ENCODE measurements at regions not wholly inside any gene's neighbourhood (a gene's known extent, or its start where the extent isn't known, plus 50 kb on each side); places are given as distances from the start of the nearest gene placed in this dataset.

DNA sequence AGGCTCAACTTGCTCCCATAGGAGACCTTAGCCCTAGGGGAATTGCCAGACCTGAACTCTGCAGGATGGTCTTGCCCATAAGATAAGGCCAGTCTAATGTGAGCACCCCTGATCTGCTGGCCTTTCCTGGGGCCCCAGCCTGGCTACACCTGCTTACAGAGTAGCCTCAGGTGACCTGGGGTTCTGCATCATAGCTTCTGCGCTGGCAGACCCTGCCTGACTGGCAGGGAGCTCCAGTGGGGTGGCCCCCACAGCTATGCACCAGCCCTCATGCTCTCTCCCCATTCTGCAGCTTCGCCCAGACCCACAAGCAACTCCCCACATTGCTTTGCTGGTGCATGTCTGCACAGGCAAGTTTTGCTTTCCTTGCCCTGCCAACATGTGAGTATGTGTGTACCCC, 371.3 kb upstream of the CLEC14A start:
- Histone ChIP-seq H3K4me3 (ENCODE audit: insufficient read depth, low read depth, low read length) (no peak overlapping the region), H3K27me3 (ENCODE audit: insufficient read depth, low read length) (no peaks in the 10 kb centered on the region), H3K27ac (ENCODE audit: low read depth, low read length) (no peak overlapping the region), H4K20me1 (ENCODE audit: insufficient read depth, low read length) (no peaks in the 10 kb centered on the region), H3K36me3 (ENCODE audit: insufficient read depth, low read length) (no peaks in the 10 kb centered on the region), H3K9me3 (ENCODE audit: insufficient read depth, low read depth, low read length) (peaks cover 5% of the 10 kb centered on the region), H2AFZ (ENCODE audit: low read depth, low read length) (no peak overlapping the region), H3K4me2 (ENCODE audit: low read length) (no peak overlapping the region), H3K9ac (ENCODE audit: low read length) (no peak overlapping the region), H3K4me1 (ENCODE audit: insufficient read depth, low read length) (no peaks in the 10 kb centered on the region), H3K79me2 (ENCODE audit: insufficient read depth, low read length) (no peaks in the 10 kb centered on the region)
- Mint-ChIP-seq H3K27me3 (ENCODE audit: low read depth, unreplicated experiment) (no peaks in the 10 kb centered on the region), H3K4me3 (ENCODE audit: unreplicated experiment) (no peak overlapping the region), H3K27ac (ENCODE audit: unreplicated experiment) (no peak overlapping the region), H3K9me3 (ENCODE audit: unreplicated experiment) (peaks cover 6% of the 10 kb centered on the region), H3K4me1 (ENCODE audit: low read depth, unreplicated experiment) (peaks cover 7% of the 10 kb centered on the region), H3K36me3 (ENCODE audit: low read depth, unreplicated experiment) (no peaks in the 10 kb centered on the region)
- no peak for FAIRE-seq
- no peak for TF ChIP-seq EZH2 (IDR thresholded peaks at IDR 0.05; ENCODE audit: insufficient read depth, low read length)
- TF ChIP-seq, protein P1, sequence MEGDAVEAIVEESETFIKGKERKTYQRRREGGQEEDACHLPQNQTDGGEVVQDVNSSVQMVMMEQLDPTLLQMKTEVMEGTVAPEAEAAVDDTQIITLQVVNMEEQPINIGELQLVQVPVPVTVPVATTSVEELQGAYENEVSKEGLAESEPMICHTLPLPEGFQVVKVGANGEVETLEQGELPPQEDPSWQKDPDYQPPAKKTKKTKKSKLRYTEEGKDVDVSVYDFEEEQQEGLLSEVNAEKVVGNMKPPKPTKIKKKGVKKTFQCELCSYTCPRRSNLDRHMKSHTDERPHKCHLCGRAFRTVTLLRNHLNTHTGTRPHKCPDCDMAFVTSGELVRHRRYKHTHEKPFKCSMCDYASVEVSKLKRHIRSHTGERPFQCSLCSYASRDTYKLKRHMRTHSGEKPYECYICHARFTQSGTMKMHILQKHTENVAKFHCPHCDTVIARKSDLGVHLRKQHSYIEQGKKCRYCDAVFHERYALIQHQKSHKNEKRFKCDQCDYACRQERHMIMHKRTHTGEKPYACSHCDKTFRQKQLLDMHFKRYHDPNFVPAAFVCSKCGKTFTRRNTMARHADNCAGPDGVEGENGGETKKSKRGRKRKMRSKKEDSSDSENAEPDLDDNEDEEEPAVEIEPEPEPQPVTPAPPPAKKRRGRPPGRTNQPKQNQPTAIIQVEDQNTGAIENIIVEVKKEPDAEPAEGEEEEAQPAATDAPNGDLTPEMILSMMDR (IDR thresholded peaks at IDR 0.05; ENCODE audit: insufficient read depth, low read depth, low read length), result no peak
- no peak for DNase-seq (ENCODE audit: low read depth)

DNA sequence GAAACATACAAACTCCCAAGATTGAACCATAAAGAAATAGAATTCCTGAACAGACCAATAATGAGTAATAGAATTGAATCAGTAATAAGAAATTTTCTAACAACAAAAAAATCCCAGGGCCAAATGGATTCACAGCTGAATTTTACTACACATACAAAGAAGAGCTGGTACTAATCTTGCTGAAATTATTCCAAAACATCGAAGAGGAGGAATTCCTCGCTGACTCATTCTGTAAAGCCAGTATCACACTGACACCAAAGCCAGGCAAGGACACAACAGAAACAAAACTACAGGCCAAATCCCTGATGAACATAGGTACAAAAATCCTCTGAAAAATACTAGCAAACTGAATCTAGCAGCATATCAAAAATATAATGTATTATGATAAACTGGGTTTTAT, 367.8 kb upstream of the CLEC14A start:
- no peak overlapping the region for H3K9ac ChIP-seq (ENCODE audit: low read length)
- H3K36me3 ChIP-seq (ENCODE audit: insufficient read depth, low read length), result no peaks in the 10 kb centered on the region
- Mint-ChIP-seq H3K4me1 (ENCODE audit: low read depth, unreplicated experiment) (peaks cover 7% of the 10 kb centered on the region), H3K9me3 (ENCODE audit: unreplicated experiment) (peaks cover 4% of the 10 kb centered on the region), H3K27me3 (ENCODE audit: low read depth, unreplicated experiment) (no peaks in the 10 kb centered on the region), H3K4me3 (ENCODE audit: unreplicated experiment) (no peak overlapping the region), H3K36me3 (ENCODE audit: low read depth, unreplicated experiment) (no peaks in the 10 kb centered on the region), H3K27ac (ENCODE audit: unreplicated experiment) (no peak overlapping the region)
- no peaks in the 10 kb centered on the region for H3K4me1 ChIP-seq (ENCODE audit: insufficient read depth, low read length)
- H2AFZ ChIP-seq (ENCODE audit: low read depth, low read length), result no peak overlapping the region
- H3K27ac ChIP-seq (ENCODE audit: low read depth, low read length), result no peak overlapping the region
- no peaks in the 10 kb centered on the region for H3K79me2 ChIP-seq (ENCODE audit: insufficient read depth, low read length)
- H3K9me3 ChIP-seq (ENCODE audit: insufficient read depth, low read depth, low read length), result peaks cover 6% of the 10 kb centered on the region
- no peaks in the 10 kb centered on the region for H4K20me1 ChIP-seq (ENCODE audit: insufficient read depth, low read length)
- peak; percentile 90 for FAIRE-seq
- TF ChIP-seq EZH2 (IDR thresholded peaks at IDR 0.05; ENCODE audit: insufficient read depth, low read length), result no peak
- TF ChIP-seq, protein P1 (IDR thresholded peaks at IDR 0.05; ENCODE audit: insufficient read depth, low read depth, low read length), result no peak
- no peak overlapping the region for H3K4me3 ChIP-seq (ENCODE audit: insufficient read depth, low read depth, low read length)
- H3K27me3 ChIP-seq (ENCODE audit: insufficient read depth, low read length), result no peaks in the 10 kb centered on the region
- H3K4me2 ChIP-seq (ENCODE audit: low read length), result no peak overlapping the region
- no peak for DNase-seq (ENCODE audit: low read depth)

DNA sequence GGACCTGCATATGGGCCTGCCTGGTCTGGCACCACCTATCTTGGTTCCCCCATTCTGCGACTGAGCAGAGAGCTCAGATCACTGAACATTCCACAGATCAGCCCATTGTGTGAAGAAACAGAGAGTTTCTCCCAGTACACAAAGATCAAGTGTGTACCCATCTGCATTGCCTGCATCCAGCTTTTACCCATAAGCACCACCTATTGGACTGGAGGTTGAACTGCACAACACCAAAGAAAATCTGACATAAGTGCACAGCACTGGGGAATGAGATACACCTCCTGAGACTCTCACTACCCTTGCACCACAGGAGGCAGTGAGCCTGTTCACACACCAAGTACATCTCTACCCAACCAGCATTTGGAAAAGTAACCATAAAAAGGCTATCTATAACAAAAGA, 362.6 kb upstream of the CLEC14A start:
- Histone ChIP-seq H3K27ac (ENCODE audit: low read depth, low read length) (no peak overlapping the region), H3K79me2 (ENCODE audit: insufficient read depth, low read length) (no peaks in the 10 kb centered on the region), H3K4me2 (ENCODE audit: low read length) (no peak overlapping the region), H2AFZ (ENCODE audit: low read depth, low read length) (no peak overlapping the region), H3K9me3 (ENCODE audit: insufficient read depth, low read depth, low read length) (peaks cover 6% of the 10 kb centered on the region), H3K4me1 (ENCODE audit: insufficient read depth, low read length) (no peaks in the 10 kb centered on the region), H3K36me3 (ENCODE audit: insufficient read depth, low read length) (no peaks in the 10 kb centered on the region), H3K9ac (ENCODE audit: low read length) (no peak overlapping the region), H4K20me1 (ENCODE audit: insufficient read depth, low read length) (no peaks in the 10 kb centered on the region), H3K4me3 (ENCODE audit: insufficient read depth, low read depth, low read length) (no peak overlapping the region), H3K27me3 (ENCODE audit: insufficient read depth, low read length) (peaks cover 2% of the 10 kb centered on the region)
- H3K4me1 Mint-ChIP-seq (ENCODE audit: low read depth, unreplicated experiment), result no peaks in the 10 kb centered on the region
- H3K27ac Mint-ChIP-seq (ENCODE audit: unreplicated experiment), result no peak overlapping the region
- no peaks in the 10 kb centered on the region for H3K36me3 Mint-ChIP-seq (ENCODE audit: low read depth, unreplicated experiment)
- no peak for DNase-seq (ENCODE audit: low read depth)
- H3K4me3 Mint-ChIP-seq (ENCODE audit: unreplicated experiment), result no peak overlapping the region
- FAIRE-seq, result no peak
- H3K9me3 Mint-ChIP-seq (ENCODE audit: unreplicated experiment), result peaks cover 1% of the 10 kb centered on the region
- TF ChIP-seq, protein P1 (IDR thresholded peaks at IDR 0.05; ENCODE audit: insufficient read depth, low read depth, low read length), result no peak
- no peak for TF ChIP-seq EZH2 (IDR thresholded peaks at IDR 0.05; ENCODE audit: insufficient read depth, low read length)
- H3K27me3 Mint-ChIP-seq (ENCODE audit: low read depth, unreplicated experiment), result peaks cover 5% of the 10 kb centered on the region
